Common myeloid progenitor, CD34-positive (primary cell): ENCODE measurements at regions not wholly inside any gene's neighbourhood (a gene's known extent, or its start where the extent isn't known, plus 50 kb on each side); places are given as distances from the start of the nearest gene placed in this dataset.

Source experiments
- CTCF ChIA-PET: fragments of 350-600 bp; sonication (Branson Sonifier 250); formaldehyde crosslinking; loops from one replicate; lab custom pipeline; 2021; ENCODE audit warnings: antibody characterized with exemption; lab: Charles Lee
- POLR2A ChIA-PET: fragments of 350-600 bp; sonication (Branson Sonifier 250); formaldehyde crosslinking; loops from one replicate; lab custom pipeline; 2021; ENCODE audit warnings: antibody characterized with exemption; lab: Charles Lee
- DNase-seq, 3 donors: peaks; one replicate each; pipeline versions ENCODE4 v3.0.0 to v3.0.0-alpha.2; 2013
- H3K27ac ChIP-seq, 2 experiments: 1 replicate in 1 of 2; 2 replicates in 1 of 2; pipeline ENCODE4 v1.7.0; 2013; ENCODE audit warnings: inconsistent platforms in 2 of 2, low read length in 2 of 2, mild to moderate bottlenecking in 2 of 2, low read depth in 1 of 2, moderate library complexity in 1 of 2; ENCODE audit not compliant: severe bottlenecking in 2 of 2, insufficient read depth in 1 of 2, poor library complexity in 1 of 2
- H3K27me3 ChIP-seq, 5 experiments: replicated peaks in 2 of 5; 1 replicate in 3 of 5; 2 replicates in 2 of 5; pipeline versions ENCODE4 v1.6.1 to v1.7.0; 2013; ENCODE audit warnings: low read length in 4 of 5, mild to moderate bottlenecking in 2 of 5, moderate library complexity in 2 of 5, inconsistent platforms in 1 of 5; ENCODE audit not compliant: insufficient read depth in 5 of 5, control insufficient read depth in 4 of 5
- H3K36me3 ChIP-seq, 4 experiments: 1 replicate in 2 of 4; 2 replicates in 2 of 4; pipeline versions ENCODE4 v1.6.1 to v1.7.0; 2013; ENCODE audit warnings: low read length in 3 of 4, control low read depth in 1 of 4, mild to moderate bottlenecking in 1 of 4; ENCODE audit not compliant: control insufficient read depth in 4 of 4, insufficient read depth in 4 of 4
- H3K4me1 ChIP-seq, 4 experiments: 1 replicate in 3 of 4; 2 replicates in 1 of 4; pipeline versions ENCODE4 v1.6.1 to v1.7.1; 2013; ENCODE audit warnings: low read length in 3 of 4, mild to moderate bottlenecking in 3 of 4, control low read depth in 1 of 4, inconsistent platforms in 1 of 4, moderate library complexity in 1 of 4; ENCODE audit not compliant: control insufficient read depth in 4 of 4, insufficient read depth in 4 of 4; ENCODE audit errors: control extremely low read depth in 1 of 4
- H3K4me3 ChIP-seq, 7 experiments: 1 replicate in 4 of 7; 2 replicates in 3 of 7; pipeline versions ENCODE4 v1.5.1 to v1.7.0; 2013; ENCODE audit warnings: mild to moderate bottlenecking in 7 of 7, low read length in 6 of 7, moderate library complexity in 6 of 7, inconsistent platforms in 2 of 7, low read depth in 2 of 7, control low read depth in 1 of 7; ENCODE audit not compliant: insufficient read depth in 4 of 7, control insufficient read depth in 1 of 7; ENCODE audit errors: extremely low read depth in 1 of 7
- H3K9me3 ChIP-seq, 5 experiments: 1 replicate in 4 of 5; 2 replicates in 1 of 5; pipeline versions ENCODE4 v1.6.1 to v1.7.1; 2013; ENCODE audit warnings: low read length in 4 of 5, mild to moderate bottlenecking in 2 of 5, inconsistent platforms in 1 of 5, low read depth in 1 of 5, moderate library complexity in 1 of 5; ENCODE audit not compliant: control insufficient read depth in 4 of 5, insufficient read depth in 2 of 5; ENCODE audit errors: control extremely low read depth in 1 of 5
- WGBS: methylation state at CpG from one replicate; pipeline ENCODE4 v1.1.5; 2013; ENCODE audit not compliant: insufficient coverage; 5-methylcytosine and 5-hydroxymethylcytosine counted together

DNA sequence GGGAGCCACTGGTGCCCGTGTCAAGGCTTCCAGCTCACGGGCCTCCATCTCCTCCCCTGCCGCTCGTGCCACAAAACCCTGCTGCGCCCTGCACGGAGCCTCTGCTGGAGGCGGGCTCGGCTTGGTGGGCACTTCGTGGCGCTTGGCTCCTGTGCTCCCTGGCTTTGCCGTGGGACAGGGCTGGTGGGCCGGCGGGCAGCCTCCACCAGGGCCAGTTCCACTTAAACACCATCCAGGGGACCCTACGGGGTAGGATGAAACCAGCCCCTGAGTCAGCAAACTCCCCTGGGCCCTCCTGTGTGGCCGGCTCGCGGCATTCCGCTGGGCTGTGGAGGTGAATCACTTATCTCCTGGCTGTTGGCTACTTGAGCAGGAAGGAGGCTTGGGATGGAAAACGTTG lies 1304.6 kb downstream of the BRD1 start:
- ChIA-PET POLR2A (no interaction called here), CTCF (no interaction called here)
- 95% methylated on average over 17 of the region's 19 CpGs for WGBS
- DNase-seq: no peak
- H3K4me3 ChIP-seq: no peak overlapping the region
- no peaks in the 10 kb centered on the region for H3K27me3 ChIP-seq
- H3K36me3 ChIP-seq: no peaks in the 10 kb centered on the region
- H3K4me1 ChIP-seq: no peaks in the 10 kb centered on the region
- no peaks in the 10 kb centered on the region for H3K9me3 ChIP-seq
- H3K27ac ChIP-seq: no peak overlapping the region

DNA sequence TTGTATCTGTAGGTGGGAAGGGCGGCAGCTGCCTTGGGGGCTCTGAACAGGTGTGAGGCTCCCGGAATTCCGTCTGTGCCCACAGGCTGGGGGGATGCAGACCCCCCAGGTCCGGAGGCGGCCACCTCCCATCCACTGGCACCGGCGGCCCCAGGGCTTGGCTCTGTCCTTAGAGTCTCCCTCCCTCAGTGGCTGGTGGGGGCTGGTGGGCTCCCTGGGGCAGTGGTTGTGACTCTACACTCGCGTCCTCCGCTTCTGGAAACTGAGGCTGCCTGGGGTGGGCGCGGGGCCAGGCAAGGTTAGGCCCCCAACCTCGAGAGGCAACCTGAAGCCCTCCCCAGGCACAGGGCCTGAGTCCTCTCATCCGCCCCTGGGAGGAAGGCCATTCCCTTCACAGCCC lies 1305.4 kb downstream of the BRD1 start:
- CTCF ChIA-PET: no interaction called here
- no peak for DNase-seq
- POLR2A ChIA-PET: no interaction called here

DNA sequence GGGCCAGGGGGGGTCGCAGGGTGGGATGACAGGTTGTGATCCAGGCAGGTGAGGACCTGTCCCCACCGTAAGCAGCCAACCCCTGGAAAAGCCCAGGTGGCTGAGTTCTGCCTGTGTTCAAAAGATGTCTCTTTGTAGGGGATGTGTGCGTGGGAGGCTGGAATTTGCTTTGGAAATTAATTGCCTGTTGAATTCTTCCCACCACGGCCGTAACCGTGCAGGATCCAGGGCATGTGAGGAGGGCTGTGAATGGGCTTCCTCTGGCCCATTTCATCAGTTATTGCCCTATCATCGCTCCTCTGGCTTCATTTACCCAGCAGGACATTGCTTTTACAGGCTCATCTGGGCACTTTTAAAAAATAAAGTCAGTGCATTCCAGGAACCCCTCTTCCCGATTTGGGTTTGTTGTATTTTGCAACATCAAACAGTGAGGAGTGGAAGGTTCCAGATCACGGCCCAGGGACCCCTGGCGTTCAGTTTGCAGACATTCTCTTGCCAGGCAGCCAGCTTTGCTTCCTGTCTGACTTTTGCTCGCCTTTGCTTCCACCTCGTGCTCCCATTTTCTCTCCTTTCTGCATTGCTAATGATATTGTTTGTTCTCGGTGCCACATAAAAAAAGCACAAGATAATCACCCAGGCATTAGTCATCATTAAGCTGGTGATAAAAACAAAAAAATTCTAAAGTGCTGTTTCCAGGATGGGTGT lies 1306.6 kb downstream of the BRD1 start:
- Histone ChIP-seq H3K4me1 (no peaks in the 10 kb centered on the region), H3K36me3 (no peaks in the 10 kb centered on the region), H3K9me3 (no peaks in the 10 kb centered on the region), H3K27ac (no peak overlapping the region), H3K27me3 (no peaks in the 10 kb centered on the region), H3K4me3 (no peak overlapping the region)
- POLR2A ChIA-PET: no interaction called here
- WGBS: 84% methylated on average over 11 of the region's 13 CpGs
- CTCF ChIA-PET: no interaction called here
- DNase-seq: no peak

More for the DNA sequence above, 1305.4 kb downstream of the BRD1 start:
- WGBS: 96% methylated on average over 14 of the region's 14 CpGs
- no peak overlapping the region for H3K27ac ChIP-seq
- no peaks in the 10 kb centered on the region for H3K36me3 ChIP-seq
- H3K4me3 ChIP-seq: no peak overlapping the region
- H3K27me3 ChIP-seq: no peaks in the 10 kb centered on the region
- H3K4me1 ChIP-seq: no peaks in the 10 kb centered on the region
- H3K9me3 ChIP-seq: no peaks in the 10 kb centered on the region

DNA sequence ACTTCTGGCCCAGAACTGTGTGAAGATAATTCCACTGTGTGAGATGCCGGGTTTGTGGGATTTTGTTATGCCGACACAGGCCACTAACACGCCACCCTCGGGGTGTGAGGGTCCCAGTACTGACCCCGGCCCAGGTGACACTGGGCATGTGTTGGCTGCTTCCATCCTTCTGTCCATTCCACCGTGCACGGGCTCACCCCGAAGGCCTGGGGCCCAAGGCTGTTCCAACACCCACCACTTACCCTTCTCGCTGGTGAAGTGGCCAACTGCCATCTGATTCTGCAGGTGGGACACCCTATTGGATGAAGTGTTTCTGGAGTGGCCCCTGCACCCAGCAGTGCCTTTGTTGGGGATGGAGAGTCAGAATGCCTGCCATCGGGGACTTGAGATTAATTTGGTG lies 1307.5 kb downstream of the BRD1 start:
- Histone ChIP-seq H3K4me3 (no peak overlapping the region), H3K27ac (no peak overlapping the region), H3K9me3 (no peaks in the 10 kb centered on the region), H3K27me3 (no peaks in the 10 kb centered on the region), H3K4me1 (no peaks in the 10 kb centered on the region), H3K36me3 (no peaks in the 10 kb centered on the region)
- 95% methylated on average over 9 of the region's 10 CpGs for WGBS
- CTCF ChIA-PET: no interaction called here
- no peak for DNase-seq
- POLR2A ChIA-PET: no interaction called here

DNA sequence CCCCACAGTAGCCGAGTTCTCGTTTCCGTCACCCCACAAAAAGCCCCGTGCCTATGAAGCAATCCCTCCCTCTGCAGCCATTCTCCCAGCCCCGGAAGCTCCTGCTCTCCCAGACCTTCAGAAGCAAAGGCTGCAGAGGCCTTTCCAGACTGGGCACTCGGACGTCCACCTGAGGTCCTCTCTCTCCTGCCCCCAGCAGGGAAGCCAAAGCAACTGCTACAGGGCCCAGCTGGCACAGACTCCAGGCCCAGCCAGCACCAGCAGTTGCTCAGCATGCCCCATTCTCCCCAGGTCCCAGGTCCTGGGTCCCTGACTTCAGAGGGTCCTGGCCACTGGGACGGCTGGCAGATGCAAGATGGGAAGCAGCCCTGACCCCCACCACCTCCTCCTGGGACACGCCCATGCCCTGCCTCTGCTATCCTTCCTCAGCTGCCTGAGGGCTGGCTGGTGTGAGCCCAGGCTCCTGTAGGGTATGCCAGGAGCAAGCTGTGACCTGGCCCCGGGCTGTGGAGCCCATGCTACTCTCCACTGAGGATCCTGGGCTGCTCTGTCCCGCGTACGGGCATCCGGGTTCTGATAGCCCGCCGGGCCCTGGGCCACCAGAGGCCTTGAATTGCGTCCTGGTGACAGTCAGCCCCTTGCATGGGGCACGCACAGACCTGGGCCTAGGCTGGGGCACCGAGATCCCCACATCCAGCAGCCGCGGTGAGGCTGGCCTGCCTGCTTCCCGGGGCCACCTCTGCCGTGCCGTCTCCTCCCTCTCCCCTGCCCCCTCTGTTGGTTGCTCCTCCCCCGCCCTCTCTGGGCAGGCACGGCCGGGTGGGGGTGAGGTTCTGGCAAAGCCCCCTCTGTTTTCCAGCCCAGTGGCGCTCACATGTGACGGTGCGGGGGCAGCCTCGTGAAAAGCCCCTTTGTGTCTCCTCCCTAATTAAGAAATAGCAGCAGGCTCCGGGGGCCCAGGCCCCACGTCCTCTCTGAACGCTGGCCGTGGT lies 1310.3 kb downstream of the BRD1 start:
- Histone ChIP-seq H3K9me3 (no peaks in the 10 kb centered on the region), H3K27me3 (no peaks in the 10 kb centered on the region), H3K4me1 (no peaks in the 10 kb centered on the region), H3K36me3 (no peaks in the 10 kb centered on the region), H3K4me3 (no peak overlapping the region), H3K27ac (no peak overlapping the region)
- no peak for DNase-seq
- POLR2A ChIA-PET: no interaction called here
- CTCF ChIA-PET: no interaction called here
- 92% methylated on average over 31 of the region's 35 CpGs for WGBS

DNA sequence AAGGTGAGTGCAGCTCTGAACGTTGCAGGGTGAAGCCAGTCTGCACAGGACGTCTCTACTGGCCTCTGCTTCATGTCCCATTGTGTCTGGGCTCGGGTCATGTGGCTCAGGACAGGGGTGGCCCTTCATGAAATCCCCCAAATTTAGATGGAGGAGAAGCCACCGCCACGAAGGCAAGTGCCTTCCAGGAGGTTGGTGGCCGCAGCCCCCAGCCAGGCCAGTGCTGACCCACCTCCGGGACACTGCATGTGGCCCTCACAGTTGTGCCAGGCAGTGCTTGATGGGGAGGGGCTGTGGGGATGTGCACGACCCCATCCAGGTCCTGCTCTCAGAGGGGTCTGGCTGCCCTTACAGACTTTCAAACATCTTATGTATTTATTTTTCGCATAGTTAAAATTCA lies 1311.1 kb downstream of the BRD1 start:
- POLR2A ChIA-PET: no interaction called here
- H3K36me3 ChIP-seq: no peaks in the 10 kb centered on the region
- 84% methylated on average over 4 of the region's 9 CpGs for WGBS
- no peak for DNase-seq
- no peaks in the 10 kb centered on the region for H3K27me3 ChIP-seq
- H3K9me3 ChIP-seq: no peaks in the 10 kb centered on the region
- H3K27ac ChIP-seq: no peak overlapping the region
- CTCF ChIA-PET: no interaction called here
- H3K4me3 ChIP-seq: no peak overlapping the region
- H3K4me1 ChIP-seq: no peaks in the 10 kb centered on the region

DNA sequence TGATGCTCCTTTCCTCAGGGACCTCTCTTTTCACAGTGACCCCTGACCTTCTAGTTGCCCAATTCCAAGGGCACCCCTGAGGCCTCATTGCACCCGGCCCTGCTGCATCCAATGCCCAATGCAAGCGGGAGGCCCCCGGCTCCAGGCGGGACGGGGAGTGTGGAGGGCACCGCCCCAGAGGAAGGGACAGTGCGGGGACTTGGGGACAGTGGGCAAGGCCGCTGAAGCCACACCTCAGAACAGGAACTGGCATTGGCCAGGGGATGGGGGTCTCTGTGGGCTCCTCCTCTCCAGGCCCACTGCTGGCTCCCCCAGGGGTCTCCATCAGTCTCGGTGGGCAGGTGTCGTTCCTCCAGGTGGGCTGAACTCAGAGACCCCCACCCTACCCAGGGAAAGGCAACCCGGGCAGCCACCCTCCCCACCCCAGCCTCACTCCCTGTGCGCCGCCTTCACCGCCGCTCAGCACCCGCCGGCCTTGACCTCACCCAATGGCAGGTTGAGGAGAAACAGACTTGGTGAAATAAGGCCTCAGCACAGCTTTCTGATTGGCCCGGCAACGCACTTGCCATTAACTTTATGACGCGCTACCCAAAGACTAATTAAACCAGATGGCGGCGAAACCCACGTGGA lies 1312.0 kb downstream of the BRD1 start:
- no peak overlapping the region for H3K27ac ChIP-seq

More for the DNA sequence above, 1312.0 kb downstream of the BRD1 start:
- Histone ChIP-seq H3K36me3 (no peaks in the 10 kb centered on the region), H3K4me3 (no peak overlapping the region), H3K4me1 (no peaks in the 10 kb centered on the region), H3K27me3 (no peaks in the 10 kb centered on the region), H3K9me3 (no peaks in the 10 kb centered on the region)
- DNase-seq: no peak
- WGBS: 94% methylated on average over 17 of the region's 24 CpGs
- ChIA-PET CTCF (no interaction called here), POLR2A (no interaction called here)
